HL-60 (cell line): ENCODE measurements at regions not wholly inside any gene's neighbourhood (a gene's known extent, or its start where the extent isn't known, plus 50 kb on each side); places are given as distances from the start of the nearest gene placed in this dataset.

Experiments used
- DNase-seq, 2 experiments: peaks; one replicate each; pipeline ENCODE4 v3.0.0-alpha.2; 2010 to 2020; ENCODE audit warnings: low read depth in 1 of 2, low spot score in 1 of 2
- H3K27ac ChIP-seq: fragments of 250-450 bp; sonication (Bioruptor Pico); replicated peaks from 2 replicates; pipeline ENCODE4 v1.5.1; 2020; ENCODE audit warnings: mild to moderate bottlenecking, moderate library complexity
- H3K27me3 ChIP-seq: fragments of 250-450 bp; sonication (Bioruptor Pico); 2 replicates; pipeline ENCODE4 v1.5.1; 2021; ENCODE audit warnings: mild to moderate bottlenecking, moderate library complexity; ENCODE audit not compliant: insufficient read depth, poor library complexity, severe bottlenecking
- H3K4me3 ChIP-seq: replicated peaks from 2 replicates; pipeline ENCODE4 v1.5.1; 2011; ENCODE audit warnings: mild to moderate bottlenecking, control low read depth, low read length; ENCODE audit not compliant: insufficient read depth
- CTCF ChIP-seq: IDR thresholded peaks from one replicate; pipeline ENCODE4 v1.5.1; 2011; ENCODE audit warnings: low read length, control low read depth, inconsistent platforms; ENCODE audit not compliant: insufficient read depth
- GABPA ChIP-seq: IDR thresholded peaks from 2 replicates; pipeline ENCODE4 v1.6.1; 2012; ENCODE audit warnings: low read depth
- POLR2AphosphoS5 ChIP-seq: IDR thresholded peaks from 2 replicates; pipeline ENCODE4 v1.6.1; 2012; ENCODE audit warnings: low read depth
- REST ChIP-seq: IDR thresholded peaks from 2 replicates; pipeline ENCODE4 v1.6.1; 2012; ENCODE audit warnings: low read depth; ENCODE audit not compliant: insufficient replicate concordance
- SPI1 ChIP-seq: IDR thresholded peaks from 2 replicates; pipeline ENCODE4 v1.6.1; 2012; ENCODE audit warnings: low read depth, mild to moderate bottlenecking, borderline replicate concordance

- Histone ChIP-seq H3K27ac (no peak overlapping the region), H3K27me3 (peaks cover 8% of the 10 kb centered on the region), H3K4me3 (no peak overlapping the region)
- no peak for TF ChIP-seq REST
- TF ChIP-seq GABPA: no peak
- no peak for TF ChIP-seq POLR2AphosphoS5
- TF ChIP-seq SPI1: no peak
- TF ChIP-seq CTCF: no peak
- no peak for DNase-seq
These were observed 392.5 kb upstream of the SALL3 start for GRCh38 chr18:78587096-78587495.

GRCh38 chr18:78587626-78588600 lies 391.7 kb upstream of the SALL3 start:
- TF ChIP-seq GABPA (no peak), SPI1 (no peak), REST (no peak), CTCF (no peak), POLR2AphosphoS5 (no peak)
- Histone ChIP-seq H3K4me3 (no peak overlapping the region), H3K27me3 (peaks cover 8% of the 10 kb centered on the region), H3K27ac (no peak overlapping the region)
- no peak for DNase-seq

GRCh38 chr18:78589916-78590437 lies 389.6 kb upstream of the SALL3 start:
- no peak for TF ChIP-seq POLR2AphosphoS5
- DNase-seq: no peak
- peaks cover 8% of the 10 kb centered on the region for H3K27me3 ChIP-seq
- H3K27ac ChIP-seq: no peak overlapping the region
- no peak overlapping the region for H3K4me3 ChIP-seq

GRCh38 chr18:78595453-78595852 lies 384.2 kb upstream of the SALL3 start:
- H3K27me3 ChIP-seq: no peaks in the 10 kb centered on the region
- H3K27ac ChIP-seq: no peak overlapping the region
- no peak for DNase-seq
- TF ChIP-seq SPI1 (no peak), POLR2AphosphoS5 (no peak), CTCF (no peak), REST (no peak), GABPA (no peak)
- H3K4me3 ChIP-seq: no peak overlapping the region
